ENCODE measurements at regions not wholly inside any gene's neighbourhood (a gene's known extent, or its start where the extent isn't known, plus 50 kb on each side); places are given as distances from the start of the nearest gene placed in this dataset.

GRCh38 chr3:110755345-110755744 is 316.3 kb upstream of the NECTIN3 start:
- TF ChIP-seq POLR2A (IDR thresholded peaks at IDR 0.05; ENCODE audit: low read depth, low read length) (no peak), POLR2AphosphoS5 (IDR thresholded peaks at IDR 0.05; ENCODE audit: low read depth, low read length) (no peak)

All from GM12892 (cell line).